IMR-90 (cell line): ENCODE measurements at regions not wholly inside any gene's neighbourhood (a gene's known extent, or its start where the extent isn't known, plus 50 kb on each side); places are given as distances from the start of the nearest gene placed in this dataset.

Experiments
- ATAC-seq: fragments of 200-7000 bp; cut with Tn5 transposase; 2 replicates; pipeline ENCODE4 v1.9.1; 2020; ENCODE audit warnings: low read depth, mild to moderate bottlenecking, moderate library complexity
- BruUV-seq: library from RNA; stranded (reverse); fragments of 400-500 nt; replicated peaks from 2 replicates; lab custom pipeline; 2021; lab: Mats Ljungman, UMichigan
- CTCF ChIA-PET: fragments of 300-600 bp; formaldehyde crosslinking; extraction: SDS; loops from one replicate; lab custom pipeline; 2021; ENCODE audit warnings: antibody characterized with exemption; lab: Yijun Ruan, JAX
- POLR2A ChIA-PET: fragments of 300-600 bp; sonication (Branson Sonifier 250); formaldehyde crosslinking; loops from one replicate; lab custom pipeline; 2022; ENCODE audit warnings: antibody characterized with exemption; ENCODE audit not compliant: unreplicated experiment; lab: Charles Lee
- DNase-seq: peaks from one replicate; pipeline ENCODE4 v3.0.0; 2013
- H2AFZ ChIP-seq: replicated peaks from 2 replicates; pipeline ENCODE3; 2013; ENCODE audit warnings: low read length, mild to moderate bottlenecking; ENCODE audit not compliant: poor library complexity
- H2AK5ac ChIP-seq: 2 replicates; pipeline ENCODE4 v1.6.1; 2013; ENCODE audit warnings: low read depth, low read length, inconsistent platforms
- H2AK9ac ChIP-seq: replicated peaks from 2 replicates; pipeline ENCODE3; 2013; ENCODE audit warnings: mild to moderate bottlenecking, low read depth, low read length, moderate library complexity; ENCODE audit not compliant: poor library complexity
- H2BK120ac ChIP-seq: 2 replicates; pipeline ENCODE4 v1.6.1; 2013; ENCODE audit warnings: low read depth, low read length, inconsistent platforms
- H2BK15ac ChIP-seq: 3 replicates; pipeline ENCODE4 v1.6.1; 2013; ENCODE audit warnings: low read depth, low read length, inconsistent platforms
- H2BK20ac ChIP-seq: 2 replicates; pipeline ENCODE4 v1.6.1; 2013; ENCODE audit warnings: low read depth, mild to moderate bottlenecking, inconsistent platforms, low read length, moderate library complexity
- H2BK5ac ChIP-seq: 2 replicates; pipeline ENCODE4 v1.6.1; 2013; ENCODE audit warnings: mild to moderate bottlenecking, low read depth, low read length, inconsistent platforms; ENCODE audit not compliant: poor library complexity, severe bottlenecking
- H3K14ac ChIP-seq: replicated peaks from 2 replicates; pipeline ENCODE4 v1.6.1; 2013; ENCODE audit warnings: low read depth, low read length, inconsistent platforms
- H3K18ac ChIP-seq: 2 replicates; pipeline ENCODE4 v1.6.1; 2013; ENCODE audit warnings: low read depth, low read length, control low read depth
- H3K23ac ChIP-seq: 2 replicates; pipeline ENCODE4 v1.6.1; 2013; ENCODE audit warnings: low read depth, low read length, inconsistent platforms
- H3K27ac ChIP-seq: 2 replicates; pipeline ENCODE4 v1.5.1; 2013; ENCODE audit warnings: mild to moderate bottlenecking, control low read depth, low read length; ENCODE audit not compliant: insufficient read depth
- H3K27me3 ChIP-seq: 2 replicates; pipeline ENCODE4 v1.6.1; 2013; ENCODE audit warnings: low read length; ENCODE audit not compliant: control insufficient read depth, insufficient read depth
- H3K36me3 ChIP-seq: 2 replicates; pipeline ENCODE4 v1.6.1; 2013; ENCODE audit warnings: low read length, mixed read lengths; ENCODE audit not compliant: control insufficient read depth, insufficient read depth
- H3K4ac ChIP-seq: 2 replicates; pipeline ENCODE4 v1.6.1; 2013; ENCODE audit warnings: low read depth, low read length, inconsistent platforms
- H3K4me1 ChIP-seq: 2 replicates; pipeline ENCODE4 v1.6.1; 2013; ENCODE audit warnings: low read length, mixed read lengths; ENCODE audit not compliant: control insufficient read depth, insufficient read depth
- H3K4me2 ChIP-seq: 2 replicates; pipeline ENCODE4 v1.6.1; 2013; ENCODE audit warnings: low read depth, mild to moderate bottlenecking, control low read depth, low read length, moderate library complexity
- H3K4me3 ChIP-seq: 2 replicates; pipeline ENCODE4 v1.5.1; 2013; ENCODE audit warnings: low read depth, mild to moderate bottlenecking, control low read depth, low read length, moderate library complexity; ENCODE audit not compliant: insufficient read depth
- H3K56ac ChIP-seq: 2 replicates; pipeline ENCODE4 v1.6.1; 2013; ENCODE audit warnings: low read length, inconsistent platforms; ENCODE audit not compliant: insufficient read depth; ENCODE audit errors: extremely low read depth
- H3K79me1 ChIP-seq, 2 experiments: 2 replicates each; pipeline ENCODE4 v1.6.1; 2013; ENCODE audit warnings: low read length in 2 of 2, inconsistent platforms in 1 of 2, low read depth in 1 of 2
- H3K9ac ChIP-seq: 2 replicates; pipeline ENCODE4 v1.6.1; 2013; ENCODE audit warnings: low read depth, low read length, control low read depth
- H3K9me1 ChIP-seq: 2 replicates; pipeline ENCODE4 v1.6.1; 2013; ENCODE audit warnings: low read length, inconsistent platforms; ENCODE audit not compliant: insufficient read depth
- H3K9me3 ChIP-seq: 2 replicates; pipeline ENCODE4 v1.6.1; 2013; ENCODE audit warnings: low read length; ENCODE audit not compliant: control insufficient read depth, insufficient read depth
- H4K20me1 ChIP-seq: 2 replicates; pipeline ENCODE4 v1.6.1; 2013; ENCODE audit warnings: low read length, inconsistent platforms; ENCODE audit not compliant: insufficient read depth
- H4K5ac ChIP-seq: 2 replicates; pipeline ENCODE4 v1.6.1; 2013; ENCODE audit warnings: mild to moderate bottlenecking, low read depth, low read length, control low read depth
- H4K8ac ChIP-seq, 2 experiments: 2 replicates each; pipeline ENCODE4 v1.6.1; 2013; ENCODE audit warnings: low read depth in 2 of 2, low read length in 2 of 2, control low read depth in 1 of 2, inconsistent platforms in 1 of 2
- H4K91ac ChIP-seq: 2 replicates; pipeline ENCODE4 v1.6.1; 2013; ENCODE audit warnings: low read depth, low read length, inconsistent platforms; ENCODE audit not compliant: insufficient read depth
- CEBPB ChIP-seq: IDR thresholded peaks from 2 replicates; pipeline ENCODE4 v1.6.1; 2012; ENCODE audit warnings: low read depth, low read length, improper control_type of control experiment
- MXI1 ChIP-seq: IDR thresholded peaks from 2 replicates; pipeline ENCODE4 v1.6.1; 2012; ENCODE audit warnings: low read depth, mild to moderate bottlenecking, low read length, moderate library complexity, borderline replicate concordance
- RCOR1 ChIP-seq: IDR thresholded peaks from 2 replicates; pipeline ENCODE4 v1.6.1; 2012; ENCODE audit warnings: mild to moderate bottlenecking, low read length, improper control_type of control experiment; ENCODE audit not compliant: insufficient replicate concordance
- WGBS, 2 experiments: methylation state at CpG; one replicate each; pipeline versions ENCODE4 v1.1.5 to v1.1.7; 2013; ENCODE audit warnings: missing lambda C conversion rate in 2 of 2; ENCODE audit not compliant: insufficient read length in 1 of 2; ENCODE audit errors: extremely low coverage in 2 of 2; 5-methylcytosine and 5-hydroxymethylcytosine counted together
- dilution Hi-C: fragments of 300-500 bp; cut with HindIII; formaldehyde crosslinking; loops from one replicate; pipeline ENCODE4 v1.14.3; 2018; ENCODE audit warnings: low sequenced_read_pairs; ENCODE audit not compliant: unreplicated experiment
- in situ Hi-C: fragments of 300-500 bp; cut with MboI; formaldehyde crosslinking; loops from 3 replicates; pipeline ENCODE4 v1.14.3; 2019; ENCODE audit warnings: low sequenced_read_pairs, inconsistent platforms, mixed read lengths
- intact Hi-C: fragments of 100-400 bp; cut with micrococcal nuclease; formaldehyde crosslinking; loops from 2 replicates; pipeline ENCODE4 v1.10.0; 2022

DNA sequence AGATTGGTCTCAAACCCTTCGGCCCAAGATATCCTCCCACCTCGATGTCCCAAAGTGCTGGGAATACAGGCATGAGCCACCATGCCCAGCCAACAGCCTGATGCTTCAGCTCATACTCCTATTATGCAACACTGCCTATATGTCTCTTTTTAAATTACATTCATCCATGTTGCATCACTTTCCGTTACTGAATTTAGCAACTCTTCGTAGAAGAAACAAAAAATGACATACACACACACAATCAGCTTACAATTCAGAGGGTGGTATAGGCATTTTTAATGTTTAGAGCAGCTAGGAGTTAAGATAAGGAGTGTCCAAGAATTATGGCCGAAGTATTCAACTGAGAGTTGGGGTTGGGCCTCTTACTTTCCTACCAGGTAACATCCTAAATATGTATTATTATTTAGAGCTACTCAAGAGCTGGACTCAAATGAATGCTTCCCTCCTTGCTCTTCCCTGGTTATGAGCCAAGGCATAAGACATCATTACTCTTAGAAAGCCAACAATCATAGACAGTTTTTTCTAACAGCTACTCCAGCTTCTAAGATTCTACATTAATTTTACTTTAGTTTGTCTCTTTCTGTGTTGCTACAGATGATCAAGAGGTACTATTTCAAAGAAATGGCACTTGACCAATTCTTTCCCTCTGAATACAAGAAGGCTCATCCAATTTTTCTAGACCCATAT is 62.0 kb upstream of the BMP5 start:
- no peaks in the 10 kb centered on the region for H3K79me1 ChIP-seq
- CTCF ChIA-PET: interaction anchor here (0.6 to 1.4 kb wide), 3 partner anchors 26 to 807 kb away, joined by 3 to 6 read pairs (median 4); no protein-coding TSS in a partner anchor
- no peak overlapping the region for H3K23ac ChIP-seq
- peak overlapping the region; percentile 83 for H3K18ac ChIP-seq
- intact Hi-C loops (no loop called here), in situ Hi-C loops (loop anchor here (10.0 kb wide), 1 partner anchor 493 kb away; no protein-coding TSS in a partner anchor), dilution Hi-C loops (no loop called here)
- no peak overlapping the region for H3K4me2 ChIP-seq
- H3K4me1 ChIP-seq: peaks cover 3% of the 10 kb centered on the region; the same call in 1 of the 2 replicates
- WGBS, 2 experiments: no CpG with 5 or more reads among the region's 5 CpGs
- no peak overlapping the region for H2BK15ac ChIP-seq
- H3K27ac ChIP-seq: no peak overlapping the region; the same call in 1 of the 2 replicates
- no TSS peak for BruUV-seq
- no peak overlapping the region for H3K9ac ChIP-seq
- no peak for DNase-seq
- H3K27me3 ChIP-seq: no peaks in the 10 kb centered on the region
- no peak overlapping the region for H4K91ac ChIP-seq
- H3K14ac ChIP-seq: no peak overlapping the region
- no peak overlapping the region for H2BK20ac ChIP-seq
- H2BK120ac ChIP-seq: no peak overlapping the region
- POLR2A ChIA-PET: interaction anchor here (0.7 kb wide), 1 partner anchor 256 kb away, joined by 7 read pairs; no protein-coding TSS in a partner anchor
- H3K36me3 ChIP-seq: no peaks in the 10 kb centered on the region
- H2AK9ac ChIP-seq: no peak overlapping the region
- H2AK5ac ChIP-seq: 0 out of 2 replicates have a peak overlapping the region, but pooled peaks have one; percentile 4
- H3K4ac ChIP-seq: no peak overlapping the region
- no peak overlapping the region for H4K8ac ChIP-seq
- no peak overlapping the region for H2AFZ ChIP-seq
- no peaks in the 10 kb centered on the region for H4K20me1 ChIP-seq
- no peak overlapping the region for H2BK5ac ChIP-seq
- no peak overlapping the region for H3K56ac ChIP-seq
- TF ChIP-seq MXI1: no peak
- TF ChIP-seq RCOR1: no peak
- peak; percentile 52 for TF ChIP-seq CEBPB
- H4K5ac ChIP-seq: peak overlapping the region; percentile 11; the same call in 1 of the 2 replicates
- ATAC-seq: no peak
- H3K4me3 ChIP-seq: no peak overlapping the region
- no peaks in the 10 kb centered on the region for H3K9me1 ChIP-seq
- H3K9me3 ChIP-seq: no peaks in the 10 kb centered on the region
